Liver (tissue), 8 donors: ENCODE measurements at regions not wholly inside any gene's neighbourhood (a gene's known extent, or its start where the extent isn't known, plus 50 kb on each side); places are given as distances from the start of the nearest gene placed in this dataset.

ENCODE experiments used
- DNase-seq: peaks from one replicate; pipeline ENCODE4 v3.0.0-alpha.2; 2017; ENCODE audit warnings: low spot score
- H3K27ac ChIP-seq, 2 donors: one replicate each; pipeline ENCODE4 v1.7.0; 2013; ENCODE audit warnings: inconsistent platforms in 2 of 2, low read length in 2 of 2, control low read depth in 1 of 2, low read depth in 1 of 2, mild to moderate bottlenecking in 1 of 2
- H3K27me3 ChIP-seq, 4 donors: one replicate each; pipeline versions ENCODE4 v1.6.1 to v1.7.0; 2013; ENCODE audit warnings: low read length in 3 of 4, inconsistent platforms in 1 of 4, mild to moderate bottlenecking in 1 of 4, moderate library complexity in 1 of 4; ENCODE audit not compliant: control insufficient read depth in 4 of 4, insufficient read depth in 4 of 4
- H3K36me3 ChIP-seq, 4 donors: one replicate each; pipeline versions ENCODE4 v1.6.1 to v1.7.0; 2013; ENCODE audit warnings: low read length in 3 of 4, mild to moderate bottlenecking in 3 of 4, low read depth in 1 of 4, moderate library complexity in 1 of 4; ENCODE audit not compliant: control insufficient read depth in 4 of 4, insufficient read depth in 3 of 4
- H3K4me1 ChIP-seq, 4 donors: one replicate each; pipeline versions ENCODE4 v1.6.1 to v1.7.0; 2013; ENCODE audit warnings: low read length in 3 of 4, mild to moderate bottlenecking in 3 of 4, moderate library complexity in 1 of 4; ENCODE audit not compliant: control insufficient read depth in 4 of 4, insufficient read depth in 4 of 4
- H3K4me3 ChIP-seq, 3 donors: one replicate each; pipeline versions ENCODE4 v1.6.1 to v1.7.0; 2013; ENCODE audit warnings: low read length in 3 of 3, control low read depth in 1 of 3, low read depth in 1 of 3, mild to moderate bottlenecking in 1 of 3
- H3K9ac ChIP-seq, 2 donors: one replicate each; pipeline ENCODE4 v1.7.0; 2013; ENCODE audit warnings: low read length in 2 of 2, mild to moderate bottlenecking in 2 of 2, moderate library complexity in 2 of 2, control low read depth in 1 of 2, low read depth in 1 of 2
- H3K9me3 ChIP-seq, 4 donors: one replicate each; pipeline versions ENCODE4 v1.6.1 to v1.7.0; 2013; ENCODE audit warnings: low read length in 3 of 4; ENCODE audit not compliant: control insufficient read depth in 4 of 4
- ATF3 ChIP-seq: IDR thresholded peaks from 2 replicates; pipeline ENCODE4 v1.6.1; 2016; ENCODE audit warnings: antibody characterized with exemption
- CTCF ChIP-seq: fragments of 150-350 bp; IDR thresholded peaks from 2 replicates; pipeline ENCODE4 v1.5.1; 2017; ENCODE audit warnings: improper control_type of control experiment, low read depth, low read length; ENCODE audit not compliant: missing input control
- EGR1 ChIP-seq, 2 donors: IDR thresholded peaks; 2 replicates each; pipeline ENCODE4 v1.6.1; 2016 to 2018; ENCODE audit warnings: antibody characterized with exemption in 2 of 2, low read depth in 2 of 2
- FOXA1 ChIP-seq: IDR thresholded peaks from 2 replicates; pipeline ENCODE4 v1.6.1; 2016; ENCODE audit warnings: antibody characterized with exemption
- FOXA2 ChIP-seq: IDR thresholded peaks from 2 replicates; pipeline ENCODE4 v1.6.1; 2016; ENCODE audit warnings: antibody characterized with exemption
- GABPA ChIP-seq, 2 donors: IDR thresholded peaks in 1 of 2; conservative IDR thresholded peaks in 1 of 2; 2 replicates each; pipeline ENCODE4 v1.6.1; 2016; ENCODE audit warnings: antibody characterized with exemption in 2 of 2, mild to moderate bottlenecking in 1 of 2, moderate library complexity in 1 of 2
- HNF4G ChIP-seq: IDR thresholded peaks from 2 replicates; pipeline ENCODE4 v1.6.1; 2016; ENCODE audit warnings: antibody characterized with exemption
- JUND ChIP-seq, 2 donors: IDR thresholded peaks; 2 replicates each; pipeline ENCODE4 v1.6.1; 2016; ENCODE audit warnings: antibody characterized with exemption in 2 of 2
- MAX ChIP-seq: IDR thresholded peaks from 2 replicates; pipeline ENCODE4 v1.6.1; 2016; ENCODE audit warnings: antibody characterized with exemption
- NR2F2 ChIP-seq: IDR thresholded peaks from 2 replicates; pipeline ENCODE4 v1.6.1; 2016; ENCODE audit warnings: antibody characterized with exemption
- REST ChIP-seq: IDR thresholded peaks from 2 replicates; pipeline ENCODE4 v1.6.1; 2016; ENCODE audit warnings: antibody characterized with exemption, mild to moderate bottlenecking
- RXRA ChIP-seq, 2 donors: IDR thresholded peaks; 2 replicates each; pipeline ENCODE4 v1.6.1; 2017 to 2018; ENCODE audit warnings: antibody characterized with exemption in 2 of 2, mild to moderate bottlenecking in 1 of 2
- SP1 ChIP-seq: IDR thresholded peaks from 2 replicates; pipeline ENCODE4 v1.6.1; 2018; ENCODE audit warnings: antibody characterized with exemption, mild to moderate bottlenecking
- TAF1 ChIP-seq: conservative IDR thresholded peaks from 2 replicates; pipeline ENCODE4 v1.6.1; 2016; ENCODE audit warnings: antibody characterized with exemption, mild to moderate bottlenecking
- YY1 ChIP-seq: IDR thresholded peaks from 2 replicates; pipeline ENCODE4 v1.6.1; 2016; ENCODE audit warnings: antibody characterized with exemption, mild to moderate bottlenecking
- ZBTB33 ChIP-seq: IDR thresholded peaks from 2 replicates; pipeline ENCODE4 v1.6.1; 2016; ENCODE audit warnings: antibody characterized with exemption
- WGBS: extraction: QIAGEN DNeasy Blood & Tissue Kit; methylation state at CpG from one replicate; pipeline ENCODE4 v1.1.7; 2013; 5-methylcytosine and 5-hydroxymethylcytosine counted together
- donor health status: healthy.
- donor health status: healthy.
- donor health status: healthy.
- donor health status: healthy.
- donor health status: healthy.

GRCh38 chr2:180231015-180231414, 223.9 kb upstream of the CWC22 start:
- Histone ChIP-seq H3K27me3 (no peaks in the 10 kb centered on the region), H3K36me3 (no peaks in the 10 kb centered on the region), H3K27ac (no peak overlapping the region), H3K4me3 (no peak overlapping the region), H3K9ac (no peak overlapping the region), H3K9me3 (no peaks in the 10 kb centered on the region), H3K4me1 (no peaks in the 10 kb centered on the region)
- no peak for DNase-seq
- TF ChIP-seq HNF4G (no peak), GABPA (IDR thresholded peaks at IDR 0.05 in 1 of 2, conservative IDR thresholded peaks at IDR 0.05 in 1 of 2) (no peak), EGR1 (IDR thresholded peaks at IDR 0.05; ENCODE audit: low read depth in 2 of 2) (no peak), RXRA (IDR thresholded peaks at IDR 0.05) (no peak), YY1 (no peak), JUND (IDR thresholded peaks at IDR 0.05) (no peak), SP1 (no peak), ZBTB33 (no peak), NR2F2 (no peak), REST (no peak), FOXA1 (no peak), MAX (no peak), ATF3 (no peak)
- 33% methylated on average over 1 of the region's 1 CpG for WGBS

- TF ChIP-seq FOXA2 (no peak), ATF3 (no peak), SP1 (no peak), GABPA (IDR thresholded peaks at IDR 0.05 in 1 of 2, conservative IDR thresholded peaks at IDR 0.05 in 1 of 2) (no peak), REST (no peak), JUND (IDR thresholded peaks at IDR 0.05) (no peak), CTCF (no peak), NR2F2 (no peak), ZBTB33 (no peak), RXRA (IDR thresholded peaks at IDR 0.05) (no peak), MAX (no peak), FOXA1 (no peak), EGR1 (IDR thresholded peaks at IDR 0.05; ENCODE audit: low read depth in 2 of 2) (no peak), TAF1 (no peak), YY1 (no peak)
- no peak overlapping the region for H3K4me3 ChIP-seq
- peaks cover 0 to 5% (median 0%) of the 10 kb centered on the region in 4 donors for H3K9me3 ChIP-seq
- H3K27ac ChIP-seq, result no peak overlapping the region
- H3K36me3 ChIP-seq, result no peaks in the 10 kb centered on the region
- no peak overlapping the region for H3K9ac ChIP-seq
- 82% methylated on average over 2 of the region's 2 CpGs for WGBS
- H3K27me3 ChIP-seq, result no peaks in the 10 kb centered on the region
- no peak for DNase-seq
- no peaks in the 10 kb centered on the region for H3K4me1 ChIP-seq
Observed at GRCh38 chr2:180227461-180227860, 220.4 kb upstream of the CWC22 start.
